CD4-positive, alpha-beta memory T cell (primary cell): ENCODE measurements at regions not wholly inside any gene's neighbourhood (a gene's known extent, or its start where the extent isn't known, plus 50 kb on each side); places are given as distances from the start of the nearest gene placed in this dataset.

ENCODE experiments used
- CTCF ChIA-PET: fragments of 350-600 bp; sonication (Branson Sonifier 250); formaldehyde crosslinking; loops from one replicate; lab custom pipeline; 2021; ENCODE audit warnings: inconsistent platforms; ENCODE audit not compliant: partially characterized antibody; lab: Charles Lee
- POLR2A ChIA-PET: fragments of 350-600 bp; sonication (Branson Sonifier 250); formaldehyde crosslinking; loops from one replicate; lab custom pipeline; 2021; ENCODE audit not compliant: partially characterized antibody; lab: Charles Lee
- DNase-seq, 5 donors: peaks; one replicate each; pipeline versions ENCODE4 v3.0.0 to v3.0.0-alpha.2; 2020 to 2022; ENCODE audit warnings: mixed read lengths in 1 of 5
- H3K27ac ChIP-seq: one replicate; pipeline ENCODE4 v1.7.0; 2013; ENCODE audit warnings: low read depth, low read length
- H3K27me3 ChIP-seq: 2 replicates; pipeline ENCODE4 v1.7.0; 2013; ENCODE audit warnings: mild to moderate bottlenecking, low read length, moderate library complexity; ENCODE audit not compliant: insufficient read depth
- H3K36me3 ChIP-seq: 2 replicates; pipeline ENCODE4 v1.7.0; 2013; ENCODE audit warnings: mild to moderate bottlenecking, low read length, moderate library complexity; ENCODE audit not compliant: insufficient read depth
- H3K4me1 ChIP-seq: 2 replicates; pipeline ENCODE4 v1.7.0; 2013; ENCODE audit warnings: mild to moderate bottlenecking, low read length, moderate library complexity; ENCODE audit not compliant: insufficient read depth
- H3K4me3 ChIP-seq, 2 donors: one replicate each; pipeline ENCODE4 v1.7.0; 2013; ENCODE audit warnings: low read length in 2 of 2, mild to moderate bottlenecking in 1 of 2
- H3K9me3 ChIP-seq, 2 donors: one replicate each; pipeline ENCODE4 v1.7.0; 2013; ENCODE audit warnings: low read length in 2 of 2, control low read depth in 1 of 2; ENCODE audit not compliant: control insufficient read depth in 1 of 2
- H3K27ac Mint-ChIP-seq, 7 donors: one replicate each; pipeline ENCODE4 v1.8.0; 2020 to 2021; ENCODE audit warnings: mixed read lengths in 7 of 7, mild to moderate bottlenecking in 6 of 7, inconsistent platforms in 3 of 7, moderate library complexity in 3 of 7
- H3K27me3 Mint-ChIP-seq, 2 donors: one replicate each; pipeline ENCODE4 v1.8.0; 2020 to 2021; ENCODE audit warnings: mixed read lengths in 2 of 2
- H3K36me3 Mint-ChIP-seq, 2 donors: one replicate each; pipeline ENCODE4 v1.8.0; 2020 to 2021; ENCODE audit warnings: mixed read lengths in 2 of 2, inconsistent platforms in 1 of 2, mild to moderate bottlenecking in 1 of 2
- H3K4me1 Mint-ChIP-seq, 4 donors: one replicate each; pipeline ENCODE4 v1.8.0; 2020 to 2021; ENCODE audit warnings: mixed read lengths in 4 of 4, mild to moderate bottlenecking in 1 of 4
- H3K4me3 Mint-ChIP-seq, 8 donors: one replicate each; pipeline ENCODE4 v1.8.0; 2020 to 2021; ENCODE audit warnings: mixed read lengths in 8 of 8, mild to moderate bottlenecking in 7 of 8, moderate library complexity in 6 of 8, inconsistent platforms in 3 of 8
- H3K9me3 Mint-ChIP-seq, 8 donors: one replicate each; pipeline ENCODE4 v1.8.0; 2020 to 2021; ENCODE audit warnings: mixed read lengths in 8 of 8, mild to moderate bottlenecking in 5 of 8, inconsistent platforms in 3 of 8, moderate library complexity in 1 of 8
- intact Hi-C: fragments of 100-400 bp; cut with micrococcal nuclease; formaldehyde crosslinking; loops from one replicate; pipeline ENCODE4 v1.15.1; 2023

DNA sequence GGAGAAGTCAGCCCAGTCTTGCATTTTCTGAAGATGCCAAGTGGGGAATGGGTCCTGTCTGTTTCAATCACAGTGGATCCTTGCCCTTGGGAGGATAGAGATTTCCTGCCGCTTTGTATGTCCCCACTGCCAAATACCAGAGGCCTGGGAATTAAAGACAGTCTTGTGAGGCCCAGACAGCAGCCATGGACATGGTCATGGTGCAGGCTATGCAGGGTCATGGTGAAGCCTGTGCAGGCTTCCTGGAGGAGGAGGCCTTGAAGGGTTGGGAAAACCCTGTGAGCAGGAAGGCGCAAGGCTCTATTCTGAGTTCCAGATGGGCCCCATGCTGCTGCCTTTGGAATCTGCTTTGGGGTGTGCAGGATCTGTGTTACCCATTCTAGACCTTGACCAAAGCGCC lies 57.3 kb upstream of the PITX1 start:
- POLR2A ChIA-PET, result no interaction called here
- intact Hi-C loops, result no loop called here
- no peak for DNase-seq
- no peaks in the 10 kb centered on the region for H3K36me3 Mint-ChIP-seq
- Histone ChIP-seq H3K27ac (no peak overlapping the region), H3K4me1 (no peaks in the 10 kb centered on the region), H3K27me3 (no peaks in the 10 kb centered on the region), H3K9me3 (no peaks in the 10 kb centered on the region), H3K4me3 (no peak overlapping the region), H3K36me3 (no peaks in the 10 kb centered on the region)
- H3K9me3 Mint-ChIP-seq, result peaks cover 0 to 2% (median 0%) of the 10 kb centered on the region in 8 donors
- peaks cover 14 to 24% of the 10 kb centered on the region in 2 donors for H3K27me3 Mint-ChIP-seq
- H3K4me3 Mint-ChIP-seq, result no peak overlapping the region
- CTCF ChIA-PET, result no interaction called here
- H3K27ac Mint-ChIP-seq, result no peak overlapping the region
- no peaks in the 10 kb centered on the region for H3K4me1 Mint-ChIP-seq

- DNase-seq, result no peak
- CTCF ChIA-PET, result no interaction called here
- Histone ChIP-seq H3K4me1 (no peaks in the 10 kb centered on the region), H3K27me3 (no peaks in the 10 kb centered on the region), H3K36me3 (no peaks in the 10 kb centered on the region), H3K27ac (no peak overlapping the region), H3K4me3 (no peak overlapping the region), H3K9me3 (no peaks in the 10 kb centered on the region)
- peaks cover 13 to 21% of the 10 kb centered on the region in 2 donors for H3K27me3 Mint-ChIP-seq
- no peak overlapping the region for H3K27ac Mint-ChIP-seq
- no peak overlapping the region for H3K4me3 Mint-ChIP-seq
- H3K9me3 Mint-ChIP-seq, result peaks cover 0 to 2% (median 0%) of the 10 kb centered on the region in 8 donors
- no peaks in the 10 kb centered on the region for H3K4me1 Mint-ChIP-seq
- POLR2A ChIA-PET, result no interaction called here
- intact Hi-C loops, result no loop called here
- no peaks in the 10 kb centered on the region for H3K36me3 Mint-ChIP-seq
Measured at GRCh38 chr5:135089912-135090311, 55.9 kb upstream of the PITX1 start.

GRCh38 chr5:135088911-135089310 lies 54.9 kb upstream of the PITX1 start:
- Histone ChIP-seq H3K4me3 (no peak overlapping the region), H3K4me1 (no peaks in the 10 kb centered on the region), H3K9me3 (no peaks in the 10 kb centered on the region), H3K27me3 (no peaks in the 10 kb centered on the region), H3K27ac (no peak overlapping the region), H3K36me3 (no peaks in the 10 kb centered on the region)
- Mint-ChIP-seq H3K4me1 (no peaks in the 10 kb centered on the region), H3K36me3 (no peaks in the 10 kb centered on the region), H3K27ac (no peak overlapping the region), H3K27me3 (peaks cover 16 to 29% of the 10 kb centered on the region in 2 donors), H3K4me3 (no peak overlapping the region), H3K9me3 (peaks cover 0 to 7% (median 0%) of the 10 kb centered on the region in 8 donors)
- DNase-seq, result no peak
- POLR2A ChIA-PET, result no interaction called here
- intact Hi-C loops, result no loop called here
- CTCF ChIA-PET, result no interaction called here

- DNase-seq, result no peak
- H3K27ac ChIP-seq, result no peak overlapping the region
- Mint-ChIP-seq H3K4me1 (no peaks in the 10 kb centered on the region), H3K4me3 (no peak overlapping the region), H3K27me3 (peaks cover 16 to 31% of the 10 kb centered on the region in 2 donors), H3K9me3 (peaks cover 0 to 7% (median 0%) of the 10 kb centered on the region in 8 donors), H3K36me3 (no peaks in the 10 kb centered on the region), H3K27ac (no peak overlapping the region)
- intact Hi-C loops, result no loop called here
- ChIA-PET CTCF (no interaction called here), POLR2A (no interaction called here)
- no peaks in the 10 kb centered on the region for H3K27me3 ChIP-seq
- no peak overlapping the region for H3K4me3 ChIP-seq
- H3K36me3 ChIP-seq, result no peaks in the 10 kb centered on the region
- no peaks in the 10 kb centered on the region for H3K9me3 ChIP-seq
- H3K4me1 ChIP-seq, result no peaks in the 10 kb centered on the region
Measured at GRCh38 chr5:135087950-135088349, 53.9 kb upstream of the PITX1 start.

GRCh38 chr5:135085936-135086725 lies 52.1 kb upstream of the PITX1 start:
- H3K4me3 ChIP-seq, result no peak overlapping the region
- Mint-ChIP-seq H3K27ac (no peak overlapping the region), H3K36me3 (no peaks in the 10 kb centered on the region), H3K9me3 (peaks cover 0 to 16% (median 11%) of the 10 kb centered on the region in 8 donors), H3K4me3 (no peak overlapping the region), H3K4me1 (no peaks in the 10 kb centered on the region), H3K27me3 (peaks cover 16 to 31% of the 10 kb centered on the region in 2 donors)
- no peaks in the 10 kb centered on the region for H3K27me3 ChIP-seq
- no peaks in the 10 kb centered on the region for H3K36me3 ChIP-seq
- CTCF ChIA-PET, result no interaction called here
- no peak overlapping the region for H3K27ac ChIP-seq
- H3K9me3 ChIP-seq, result no peaks in the 10 kb centered on the region
- POLR2A ChIA-PET, result no interaction called here
- DNase-seq, result no peak
- no peaks in the 10 kb centered on the region for H3K4me1 ChIP-seq
- intact Hi-C loops, result no loop called here

GRCh38 chr5:135085133-135085935 lies 51.3 kb upstream of the PITX1 start:
- no peak overlapping the region for H3K27ac ChIP-seq
- ChIA-PET POLR2A (no interaction called here), CTCF (no interaction called here)
- H3K9me3 ChIP-seq, result no peaks in the 10 kb centered on the region
- peaks cover 0 to 19% (median 12%) of the 10 kb centered on the region in 8 donors for H3K9me3 Mint-ChIP-seq
- no peak overlapping the region for H3K27ac Mint-ChIP-seq
- H3K36me3 Mint-ChIP-seq, result no peaks in the 10 kb centered on the region
- H3K4me1 Mint-ChIP-seq, result no peaks in the 10 kb centered on the region
- no peaks in the 10 kb centered on the region for H3K36me3 ChIP-seq
- no peak for DNase-seq
- H3K27me3 Mint-ChIP-seq, result peaks cover 18 to 31% of the 10 kb centered on the region in 2 donors
- H3K4me3 Mint-ChIP-seq, result no peak overlapping the region
- H3K27me3 ChIP-seq, result no peaks in the 10 kb centered on the region
- H3K4me1 ChIP-seq, result no peaks in the 10 kb centered on the region
- H3K4me3 ChIP-seq, result no peak overlapping the region
- intact Hi-C loops, result no loop called here
